AG04449 (cell line): ENCODE measurements at regions not wholly inside any gene's neighbourhood (a gene's known extent, or its start where the extent isn't known, plus 50 kb on each side); places are given as distances from the start of the nearest gene placed in this dataset.

Experiments used
- CTCF ChIA-PET: fragments of 350-600 bp; formaldehyde crosslinking; extraction: SDS; loops from one replicate; lab custom pipeline; 2021; ENCODE audit warnings: antibody characterized with exemption; lab: Yijun Ruan, JAX
- POLR2A ChIA-PET: fragments of 400-600, 350-600 bp; formaldehyde crosslinking; extraction: SDS; loops from one replicate; lab custom pipeline; 2020; ENCODE audit warnings: antibody characterized with exemption, inconsistent platforms; lab: Yijun Ruan, JAX
- DNase-seq: peaks from one replicate; pipeline ENCODE4 v3.0.0-alpha.2; 2010; ENCODE audit warnings: low read depth, low spot score
- H3K4me3 ChIP-seq: 2 replicates; pipeline ENCODE4 v1.5.1; 2011; ENCODE audit warnings: low read depth, mild to moderate bottlenecking, control low read depth, low read length
- TF ChIP-seq, protein P1 (sequence below): IDR thresholded peaks from one replicate; pipeline ENCODE4 v1.5.1; 2011; ENCODE audit warnings: mild to moderate bottlenecking, moderate library complexity, low read length, control low read depth, inconsistent platforms; ENCODE audit not compliant: insufficient read depth; ENCODE audit errors: missing control alignments

DNA sequence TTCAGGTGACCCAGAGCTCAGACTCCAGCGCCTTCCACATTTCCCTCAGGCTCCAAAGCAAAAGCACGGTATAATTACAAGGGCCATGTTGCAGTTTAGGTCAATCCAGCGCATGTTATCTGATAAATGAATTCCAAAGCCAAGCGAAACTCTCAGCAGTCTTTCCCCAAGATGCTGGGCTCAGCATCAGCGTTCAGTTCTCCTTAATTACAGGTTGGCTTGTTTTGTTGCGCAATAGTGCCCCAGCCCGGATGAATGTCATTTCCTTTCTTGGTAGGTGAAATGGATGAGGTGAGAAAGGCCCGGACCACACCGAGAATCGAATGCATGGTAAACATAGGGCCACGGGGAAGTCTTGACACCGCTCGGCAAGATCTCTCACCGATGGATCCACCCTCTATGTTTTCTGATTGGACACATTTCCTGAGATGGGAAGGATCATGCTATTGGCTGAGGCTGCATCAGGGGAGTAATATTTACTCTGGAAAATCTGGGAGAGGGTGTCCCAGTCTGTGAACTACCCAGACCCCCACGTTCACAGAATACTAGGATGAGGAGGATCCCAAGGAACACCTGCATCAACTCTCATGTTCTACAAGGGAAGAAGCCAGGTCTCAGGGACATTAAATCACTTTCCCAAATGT, 221.2 kb upstream of the ANKRD55 start:
- POLR2A ChIA-PET, result no interaction called here
- H3K4me3 ChIP-seq, result no peak overlapping the region
- CTCF ChIA-PET, result no interaction called here
- TF ChIP-seq, protein P1, sequence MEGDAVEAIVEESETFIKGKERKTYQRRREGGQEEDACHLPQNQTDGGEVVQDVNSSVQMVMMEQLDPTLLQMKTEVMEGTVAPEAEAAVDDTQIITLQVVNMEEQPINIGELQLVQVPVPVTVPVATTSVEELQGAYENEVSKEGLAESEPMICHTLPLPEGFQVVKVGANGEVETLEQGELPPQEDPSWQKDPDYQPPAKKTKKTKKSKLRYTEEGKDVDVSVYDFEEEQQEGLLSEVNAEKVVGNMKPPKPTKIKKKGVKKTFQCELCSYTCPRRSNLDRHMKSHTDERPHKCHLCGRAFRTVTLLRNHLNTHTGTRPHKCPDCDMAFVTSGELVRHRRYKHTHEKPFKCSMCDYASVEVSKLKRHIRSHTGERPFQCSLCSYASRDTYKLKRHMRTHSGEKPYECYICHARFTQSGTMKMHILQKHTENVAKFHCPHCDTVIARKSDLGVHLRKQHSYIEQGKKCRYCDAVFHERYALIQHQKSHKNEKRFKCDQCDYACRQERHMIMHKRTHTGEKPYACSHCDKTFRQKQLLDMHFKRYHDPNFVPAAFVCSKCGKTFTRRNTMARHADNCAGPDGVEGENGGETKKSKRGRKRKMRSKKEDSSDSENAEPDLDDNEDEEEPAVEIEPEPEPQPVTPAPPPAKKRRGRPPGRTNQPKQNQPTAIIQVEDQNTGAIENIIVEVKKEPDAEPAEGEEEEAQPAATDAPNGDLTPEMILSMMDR, result no peak
- no peak for DNase-seq

DNA sequence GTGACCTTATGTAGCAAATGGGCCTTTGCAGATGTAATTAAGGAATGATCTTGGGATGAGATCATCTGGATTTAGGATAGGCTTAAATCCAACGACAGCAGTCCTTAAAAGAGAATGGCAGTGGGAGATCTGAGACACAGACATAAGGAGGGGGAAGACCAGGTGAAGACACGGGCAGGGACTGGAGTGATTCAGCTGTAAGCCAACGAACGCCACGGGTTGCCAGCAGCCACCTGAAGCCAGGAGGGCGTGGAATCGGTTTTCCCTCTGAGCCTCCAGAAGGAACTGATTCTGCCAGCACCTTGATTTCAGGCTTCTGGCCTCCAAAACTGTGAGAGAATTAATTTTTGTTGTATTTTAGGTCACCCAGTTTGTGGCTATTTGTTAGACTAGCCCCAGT, 218.6 kb upstream of the ANKRD55 start:
- POLR2A ChIA-PET, result no interaction called here
- TF ChIP-seq, protein P1, result no peak
- CTCF ChIA-PET, result no interaction called here
- no peak overlapping the region for H3K4me3 ChIP-seq
- no peak for DNase-seq

GRCh38 chr5:56450766-56451165, 217.6 kb upstream of the ANKRD55 start:
- ChIA-PET POLR2A (no interaction called here), CTCF (interaction anchor here (1.0 kb wide), 1 partner anchor 180 kb away, joined by 3 read pairs; no protein-coding TSS in a partner anchor)
- DNase-seq, result no peak

DNA sequence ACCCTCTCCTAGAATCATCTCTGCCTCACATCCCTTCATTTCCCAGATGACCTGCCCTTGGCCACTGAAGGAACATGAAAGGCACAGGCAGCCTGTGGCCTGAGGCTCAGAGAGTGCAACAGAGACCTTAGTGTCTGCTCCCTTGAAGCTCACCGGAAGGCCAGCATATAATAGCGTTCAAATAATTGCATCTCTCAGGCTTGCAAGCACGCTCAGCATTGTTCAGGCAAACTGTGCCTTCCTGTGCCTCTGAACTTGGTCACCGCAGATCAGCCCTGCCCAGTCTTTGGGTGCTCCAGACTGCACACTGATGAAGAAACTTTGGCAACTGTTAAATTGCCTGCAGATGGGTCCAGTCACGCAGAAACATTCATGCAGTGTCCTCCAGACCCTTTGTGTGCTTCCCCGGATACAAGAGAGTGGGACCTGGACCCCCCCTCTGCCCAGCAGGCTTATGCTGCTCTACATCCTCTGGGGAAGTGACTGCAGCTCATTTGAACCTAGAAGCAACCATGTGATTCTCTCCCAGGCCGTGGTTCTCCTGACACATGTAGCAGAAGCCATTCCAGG, 216.0 kb upstream of the ANKRD55 start:
- POLR2A ChIA-PET, result no interaction called here
- TF ChIP-seq, protein P1, result no peak
- CTCF ChIA-PET, result no interaction called here
- DNase-seq, result no peak
- H3K4me3 ChIP-seq, result no peak overlapping the region

More at GRCh38 chr5:56450766-56451165, 217.6 kb upstream of the ANKRD55 start:
- TF ChIP-seq, protein P1, result no peak
- no peak overlapping the region for H3K4me3 ChIP-seq

- no peak for DNase-seq
- ChIA-PET POLR2A (no interaction called here), CTCF (no interaction called here)
- no peak overlapping the region for H3K4me3 ChIP-seq
- TF ChIP-seq, protein P1, result no peak
These were observed 214.5 kb upstream of the ANKRD55 start for GRCh38 chr5:56447656-56448055.

GRCh38 chr5:56447232-56447631, 214.1 kb upstream of the ANKRD55 start:
- H3K4me3 ChIP-seq, result no peak overlapping the region
- POLR2A ChIA-PET, result no interaction called here
- no peak for DNase-seq
- CTCF ChIA-PET, result no interaction called here
- TF ChIP-seq, protein P1, result no peak
